Natural killer cell (primary cell): ENCODE measurements at regions not wholly inside any gene's neighbourhood (a gene's known extent, or its start where the extent isn't known, plus 50 kb on each side); places are given as distances from the start of the nearest gene placed in this dataset.

Experiments used
- ATAC-seq, 3 donors: fragments of 150-1000 bp in 2 of 3; fragments of 200-7000 bp in 1 of 3; cut with Tn5 transposase; 1 replicate in 1 of 3; 2 replicates in 2 of 3; pipeline ENCODE4 v1.10.0; 2021; ENCODE audit warnings: mild to moderate bottlenecking in 2 of 3, moderate library complexity in 2 of 3
- DNase-seq, 2 donors: peaks; one replicate each; pipeline versions ENCODE4 v3.0.0 to v3.0.0-alpha.2; 2013 to 2021; ENCODE audit warnings: mixed read lengths in 1 of 2
- H3K27ac ChIP-seq: one replicate; pipeline ENCODE4 v1.5.1; 2013; ENCODE audit warnings: mild to moderate bottlenecking, low read length
- H3K27me3 ChIP-seq: one replicate; pipeline ENCODE4 v1.6.1; 2013; ENCODE audit warnings: low read length; ENCODE audit not compliant: control insufficient read depth, insufficient read depth
- H3K36me3 ChIP-seq: one replicate; pipeline ENCODE4 v1.6.1; 2013; ENCODE audit warnings: low read length; ENCODE audit not compliant: control insufficient read depth, insufficient read depth
- H3K4me1 ChIP-seq: one replicate; pipeline ENCODE4 v1.6.1; 2013; ENCODE audit warnings: low read length; ENCODE audit not compliant: control insufficient read depth, insufficient read depth
- H3K4me3 ChIP-seq: one replicate; pipeline ENCODE4 v1.5.1; 2013; ENCODE audit warnings: low read length
- H3K9me3 ChIP-seq: one replicate; pipeline ENCODE4 v1.6.1; 2013; ENCODE audit warnings: low read length; ENCODE audit not compliant: control insufficient read depth, insufficient read depth
- H3K27ac Mint-ChIP-seq, 2 donors: one replicate each; pipeline ENCODE4 v1.8.0; 2022; ENCODE audit warnings: mild to moderate bottlenecking in 2 of 2, mixed read lengths in 2 of 2, moderate library complexity in 1 of 2
- H3K27me3 Mint-ChIP-seq, 2 donors: one replicate each; pipeline ENCODE4 v1.8.0; 2022; ENCODE audit warnings: low read depth in 2 of 2, mixed read lengths in 2 of 2
- H3K36me3 Mint-ChIP-seq: one replicate; pipeline ENCODE4 v1.8.0; 2022; ENCODE audit warnings: mixed read lengths
- H3K4me1 Mint-ChIP-seq, 2 donors: one replicate each; pipeline ENCODE4 v1.8.0; 2022; ENCODE audit warnings: mixed read lengths in 2 of 2
- H3K4me3 Mint-ChIP-seq: one replicate; pipeline ENCODE4 v1.8.0; 2022; ENCODE audit warnings: mild to moderate bottlenecking, moderate library complexity, mixed read lengths
- H3K9me3 Mint-ChIP-seq, 2 donors: one replicate each; pipeline ENCODE4 v1.8.0; 2022; ENCODE audit warnings: mixed read lengths in 2 of 2
- CTCF ChIP-seq: fragments of 200-600 bp; IDR thresholded peaks from one replicate; pipeline ENCODE4 v1.8.0; 2022; ENCODE audit warnings: antibody characterized with exemption
- WGBS: methylation state at CpG from one replicate; pipeline ENCODE4 v1.1.7; 2013; ENCODE audit warnings: missing lambda C conversion rate; ENCODE audit not compliant: insufficient coverage; 5-methylcytosine and 5-hydroxymethylcytosine counted together
- intact Hi-C: fragments of 100-400 bp; cut with micrococcal nuclease; formaldehyde crosslinking; loops from one replicate; pipeline ENCODE4 v1.14.2; 2022

DNA sequence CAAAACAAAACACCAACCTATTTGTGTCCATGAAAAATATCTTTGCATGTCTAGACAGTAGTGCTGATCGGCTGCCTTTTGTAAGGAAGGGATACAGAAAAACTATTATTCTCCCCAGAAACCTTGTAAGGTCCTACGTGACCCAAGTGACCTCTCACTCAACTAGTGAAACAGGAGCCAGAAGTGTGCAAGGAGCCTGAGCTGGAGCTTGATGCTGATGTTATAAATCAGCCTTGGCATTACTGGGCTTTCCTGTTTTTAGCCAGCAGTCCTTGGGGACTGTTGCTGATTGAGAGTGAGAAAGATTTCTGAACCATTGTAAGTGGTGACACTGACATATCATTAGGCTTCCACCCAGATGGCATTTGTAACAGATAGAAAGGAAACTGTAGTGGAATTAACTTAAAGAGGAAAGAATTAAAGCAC lies 100.8 kb upstream of the LIMCH1 start:
- WGBS, result 69% methylated on average over 2 of the region's 2 CpGs
- DNase-seq, result no peak
- no peaks in the 10 kb centered on the region for H3K4me1 Mint-ChIP-seq
- Histone ChIP-seq H3K36me3 (no peaks in the 10 kb centered on the region), H3K4me3 (no peak overlapping the region), H3K9me3 (no peaks in the 10 kb centered on the region), H3K4me1 (no peaks in the 10 kb centered on the region), H3K27me3 (no peaks in the 10 kb centered on the region), H3K27ac (no peak overlapping the region)
- no peaks in the 10 kb centered on the region for H3K36me3 Mint-ChIP-seq
- H3K4me3 Mint-ChIP-seq, result no peak overlapping the region
- intact Hi-C loops, result no loop called here
- no peaks in the 10 kb centered on the region for H3K9me3 Mint-ChIP-seq
- no peak for TF ChIP-seq CTCF
- H3K27ac Mint-ChIP-seq, result no peak overlapping the region
- no peaks in the 10 kb centered on the region for H3K27me3 Mint-ChIP-seq
- ATAC-seq, result no peak

DNA sequence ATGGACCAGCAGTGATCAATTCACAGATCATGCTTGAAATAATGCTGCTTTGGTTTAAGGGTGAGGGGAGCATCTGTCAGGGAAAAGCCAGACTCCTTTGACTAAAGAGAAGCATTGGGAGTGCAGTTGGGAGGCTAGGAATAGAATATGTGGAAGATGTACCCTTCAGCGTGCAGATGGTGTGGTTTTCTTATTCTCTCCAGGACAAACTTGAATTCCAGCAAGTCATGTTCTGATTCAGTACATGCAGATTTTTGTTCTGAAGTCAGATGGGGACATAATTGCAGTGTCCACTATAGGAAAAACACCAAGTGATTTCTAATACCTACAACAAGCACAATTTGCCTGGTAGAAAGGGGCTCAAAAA lies 99.0 kb upstream of the LIMCH1 start:
- Histone ChIP-seq H3K4me3 (no peak overlapping the region), H3K4me1 (no peaks in the 10 kb centered on the region), H3K27me3 (no peaks in the 10 kb centered on the region), H3K9me3 (no peaks in the 10 kb centered on the region), H3K27ac (no peak overlapping the region), H3K36me3 (no peaks in the 10 kb centered on the region)
- no peak for ATAC-seq
- Mint-ChIP-seq H3K4me1 (no peaks in the 10 kb centered on the region), H3K36me3 (no peaks in the 10 kb centered on the region), H3K9me3 (no peaks in the 10 kb centered on the region), H3K27ac (no peak overlapping the region), H3K27me3 (no peaks in the 10 kb centered on the region), H3K4me3 (no peak overlapping the region)
- no peak for TF ChIP-seq CTCF
- WGBS, result 79% methylated on average over 1 of the region's 1 CpG
- DNase-seq, result no peak
- intact Hi-C loops, result no loop called here

GRCh38 chr4:41442810-41443209 lies 95.1 kb upstream of the LIMCH1 start:
- Histone ChIP-seq H3K27me3 (no peaks in the 10 kb centered on the region), H3K4me3 (no peak overlapping the region), H3K9me3 (no peaks in the 10 kb centered on the region), H3K27ac (no peak overlapping the region), H3K4me1 (no peaks in the 10 kb centered on the region), H3K36me3 (no peaks in the 10 kb centered on the region)
- Mint-ChIP-seq H3K36me3 (no peaks in the 10 kb centered on the region), H3K27ac (no peak overlapping the region), H3K4me3 (no peak overlapping the region), H3K27me3 (no peaks in the 10 kb centered on the region), H3K9me3 (no peaks in the 10 kb centered on the region), H3K4me1 (no peaks in the 10 kb centered on the region)
- no peak for ATAC-seq
- DNase-seq, result no peak
- no peak for TF ChIP-seq CTCF
- intact Hi-C loops, result no loop called here

- no peaks in the 10 kb centered on the region for H3K27me3 Mint-ChIP-seq
- Histone ChIP-seq H3K27me3 (no peaks in the 10 kb centered on the region), H3K4me3 (no peak overlapping the region), H3K4me1 (no peaks in the 10 kb centered on the region), H3K9me3 (no peaks in the 10 kb centered on the region), H3K27ac (no peak overlapping the region), H3K36me3 (no peaks in the 10 kb centered on the region)
- TF ChIP-seq CTCF, result no peak
- H3K4me1 Mint-ChIP-seq, result no peaks in the 10 kb centered on the region
- no peaks in the 10 kb centered on the region for H3K36me3 Mint-ChIP-seq
- 80% methylated on average over 3 of the region's 5 CpGs for WGBS
- no peaks in the 10 kb centered on the region for H3K9me3 Mint-ChIP-seq
- intact Hi-C loops, result no loop called here
- DNase-seq (no peak), ATAC-seq (no peak)
- no peak overlapping the region for H3K4me3 Mint-ChIP-seq
- H3K27ac Mint-ChIP-seq, result no peak overlapping the region
Observed at GRCh38 chr4:41443340-41444079, 94.4 kb upstream of the LIMCH1 start.
